HepG2 (cell line): ENCODE measurements at regions not wholly inside any gene's neighbourhood (a gene's known extent, or its start where the extent isn't known, plus 50 kb on each side); places are given as distances from the start of the nearest gene placed in this dataset.

ENCODE experiments used
- FLYWCH1 ChIP-seq: sonication (generic); formaldehyde crosslinking; IDR thresholded peaks from 2 replicates; pipeline ENCODE4 v1.8.1; 2023; ENCODE audit warnings: mild to moderate bottlenecking, missing genetic modification reagents
- FOSL1 ChIP-seq: sonication (generic); formaldehyde crosslinking; IDR thresholded peaks from 2 replicates; pipeline ENCODE4 v1.9.0; 2021; ENCODE audit warnings: missing genetic modification reagents, borderline replicate concordance
- MYC ChIP-seq: sonication (generic); formaldehyde crosslinking; IDR thresholded peaks from 2 replicates; pipeline ENCODE4 v1.9.0; 2021; ENCODE audit warnings: missing genetic modification reagents, borderline replicate concordance

GRCh38 chr7:125256446-125256845, 326.8 kb upstream of the POT1 start:
- no peak for TF ChIP-seq MYC
- no peak for TF ChIP-seq FOSL1 (CRISPR knock-in tag)
- TF ChIP-seq FLYWCH1: no peak
